Ureter (tissue), 1 donor: ENCODE measurements at regions not wholly inside any gene's neighbourhood (a gene's known extent, or its start where the extent isn't known, plus 50 kb on each side); places are given as distances from the start of the nearest gene placed in this dataset.

Source experiments
- DNase-seq: peaks from one replicate; pipeline ENCODE4 v3.0.0-alpha.2; 2020; ENCODE audit warnings: low spot score
- donor health status: DM: yes; HTN: yes; CAD: no.

DNA sequence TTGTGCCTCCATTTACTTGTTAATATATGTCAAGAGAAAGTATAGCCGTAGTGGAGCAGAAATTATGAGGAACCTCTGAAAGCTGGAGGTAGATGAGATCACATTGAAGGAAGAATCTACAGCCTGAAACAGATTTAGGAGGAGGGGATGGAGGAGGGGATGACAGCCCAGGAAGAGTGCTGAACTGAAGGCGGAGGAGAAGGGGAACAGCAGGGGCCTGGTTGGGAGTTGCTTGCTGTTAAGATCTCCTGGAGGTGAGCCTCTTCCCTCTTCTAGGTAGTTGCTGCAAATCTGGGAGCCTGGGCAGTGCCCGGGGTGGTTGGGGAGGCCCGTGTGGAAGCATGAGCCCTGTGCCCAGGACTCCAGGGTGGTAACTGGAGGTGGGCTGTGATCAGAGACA, 111.8 kb upstream of the SEMA6A start:
- no peak for DNase-seq

- DNase-seq: no peak
These were observed 111.3 kb upstream of the SEMA6A start for GRCh38 chr5:116685931-116686330.

DNA sequence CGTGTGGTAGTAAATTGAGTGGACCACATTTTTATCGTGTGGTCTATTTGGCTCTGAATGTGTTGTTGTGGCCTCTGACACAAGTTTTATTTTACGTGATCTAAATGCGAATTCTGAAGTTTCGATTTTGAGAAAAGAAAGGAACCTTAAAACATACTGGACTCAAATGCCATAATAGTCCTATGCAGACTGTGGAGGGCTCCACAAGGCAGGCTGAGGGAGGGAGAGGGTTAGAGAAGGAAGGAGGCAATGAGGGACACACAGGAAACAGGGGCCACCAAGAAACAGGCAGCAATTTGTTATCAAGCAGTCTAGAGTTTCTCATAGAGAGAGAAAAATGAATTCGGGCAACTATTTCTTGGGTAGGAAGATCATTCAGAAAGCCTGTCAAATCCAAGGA, 110.4 kb upstream of the SEMA6A start:
- no peak for DNase-seq

DNA sequence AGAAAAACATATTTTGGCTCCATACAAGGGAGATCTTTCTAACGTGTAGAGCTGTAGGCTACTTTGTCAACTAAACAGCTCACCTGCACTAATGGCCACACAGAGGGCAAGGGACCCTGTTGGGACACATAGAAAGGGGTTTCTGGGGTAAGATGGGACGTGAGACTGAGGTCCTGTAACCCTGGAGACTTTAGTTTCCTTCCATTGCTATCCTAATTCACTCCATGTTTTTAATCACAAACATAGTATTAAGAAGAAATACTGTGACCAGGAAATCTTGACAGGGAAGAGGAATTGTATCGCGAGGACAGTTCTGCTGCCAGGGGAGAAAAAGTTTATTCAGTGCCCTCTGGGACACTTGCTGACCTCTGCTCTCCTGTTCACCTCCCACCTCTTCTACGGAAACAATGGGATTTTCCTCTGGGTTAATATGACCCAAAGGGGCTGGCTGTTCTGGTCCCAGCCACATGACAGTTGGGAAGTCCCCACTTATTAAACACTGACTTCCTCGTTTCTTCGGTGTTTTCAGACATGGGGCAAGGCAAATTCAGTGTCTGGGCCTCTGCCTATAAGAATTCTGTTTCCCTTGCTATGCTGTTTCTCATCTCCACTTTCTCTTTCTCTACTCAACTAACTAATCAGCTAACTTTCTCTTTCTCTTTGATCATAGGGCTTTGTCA, 106.9 kb upstream of the SEMA6A start:
- DNase-seq: no peak

DNA sequence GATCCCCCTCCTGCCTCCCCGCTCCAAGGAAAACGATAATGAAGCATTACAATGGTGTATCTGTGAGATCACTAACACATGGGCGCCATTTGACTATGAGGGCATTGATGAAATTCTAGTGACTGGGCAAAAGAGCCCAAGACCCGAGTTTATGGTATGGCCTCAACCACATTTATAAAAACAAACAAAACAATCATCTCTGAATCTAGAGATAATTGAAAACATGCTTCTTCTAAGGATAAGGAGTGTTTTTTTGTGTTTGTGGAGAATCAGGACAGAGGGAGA, 100.9 kb upstream of the SEMA6A start:
- DNase-seq: no peak

- DNase-seq: no peak
These were observed 100.4 kb upstream of the SEMA6A start for GRCh38 chr5:116674881-116675625.

DNA sequence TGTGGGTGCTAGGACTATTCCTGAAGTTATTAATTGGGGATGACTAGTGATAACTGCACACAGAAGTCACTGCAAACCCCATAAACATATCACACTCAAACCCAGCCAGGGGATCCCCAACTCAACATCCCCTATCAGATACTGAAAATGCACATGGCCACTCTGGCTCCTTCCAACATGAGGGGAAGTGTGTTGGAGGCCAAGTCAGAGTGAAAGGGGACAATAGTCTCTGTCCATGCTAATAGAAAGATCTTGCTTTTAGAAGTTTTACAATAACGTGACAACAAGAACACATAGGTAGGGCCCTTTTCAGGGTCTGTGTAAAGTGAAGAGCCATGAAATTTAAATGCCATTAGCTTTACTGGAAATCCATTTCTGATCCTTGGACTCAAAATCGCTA, 98.8 kb upstream of the SEMA6A start:
- DNase-seq: no peak

DNA sequence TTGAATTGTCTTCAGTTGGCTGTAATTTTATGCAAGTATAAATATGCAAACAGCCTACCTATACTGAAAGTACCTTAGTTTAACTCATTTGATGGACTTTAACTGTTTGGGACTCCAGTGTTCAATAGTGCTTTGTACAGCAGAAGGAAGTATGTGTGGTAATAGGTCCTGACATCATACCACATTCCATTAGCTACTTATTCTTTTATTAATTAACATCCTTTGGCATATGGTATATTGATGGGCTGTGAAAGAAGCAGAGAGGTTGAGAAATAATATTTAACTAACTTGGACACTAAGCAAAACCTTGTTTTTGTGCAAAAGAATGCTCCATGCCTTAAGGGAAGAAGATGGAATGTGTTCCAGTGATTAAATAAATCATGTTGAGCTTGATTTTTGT, 97.6 kb upstream of the SEMA6A start:
- no peak for DNase-seq

DNA sequence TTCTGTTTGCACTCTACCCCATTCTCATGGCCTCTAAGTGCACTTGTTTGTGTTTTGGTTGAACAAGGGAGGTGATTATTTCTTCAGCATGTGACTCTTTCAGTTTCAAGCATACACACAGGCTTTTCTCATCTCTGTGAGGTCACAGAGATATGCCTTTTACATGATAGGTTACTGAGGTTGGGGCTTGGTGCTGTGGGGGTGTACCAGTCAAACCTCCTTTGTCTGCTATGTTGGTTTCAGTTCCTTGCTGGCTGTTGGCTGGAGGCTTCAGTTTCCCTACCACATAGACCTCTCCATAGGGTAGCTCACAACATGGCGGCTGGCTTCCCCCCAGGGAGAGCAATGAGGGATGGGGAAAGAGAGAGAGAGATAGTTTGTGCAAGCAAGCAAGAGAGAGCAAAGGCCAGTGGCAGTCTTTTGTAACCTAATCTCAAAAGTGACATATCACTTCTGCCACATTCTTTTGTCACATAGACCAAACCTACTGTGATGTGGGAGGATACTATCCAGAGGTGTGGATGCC, 96.7 kb upstream of the SEMA6A start:
- no peak for DNase-seq

DNA sequence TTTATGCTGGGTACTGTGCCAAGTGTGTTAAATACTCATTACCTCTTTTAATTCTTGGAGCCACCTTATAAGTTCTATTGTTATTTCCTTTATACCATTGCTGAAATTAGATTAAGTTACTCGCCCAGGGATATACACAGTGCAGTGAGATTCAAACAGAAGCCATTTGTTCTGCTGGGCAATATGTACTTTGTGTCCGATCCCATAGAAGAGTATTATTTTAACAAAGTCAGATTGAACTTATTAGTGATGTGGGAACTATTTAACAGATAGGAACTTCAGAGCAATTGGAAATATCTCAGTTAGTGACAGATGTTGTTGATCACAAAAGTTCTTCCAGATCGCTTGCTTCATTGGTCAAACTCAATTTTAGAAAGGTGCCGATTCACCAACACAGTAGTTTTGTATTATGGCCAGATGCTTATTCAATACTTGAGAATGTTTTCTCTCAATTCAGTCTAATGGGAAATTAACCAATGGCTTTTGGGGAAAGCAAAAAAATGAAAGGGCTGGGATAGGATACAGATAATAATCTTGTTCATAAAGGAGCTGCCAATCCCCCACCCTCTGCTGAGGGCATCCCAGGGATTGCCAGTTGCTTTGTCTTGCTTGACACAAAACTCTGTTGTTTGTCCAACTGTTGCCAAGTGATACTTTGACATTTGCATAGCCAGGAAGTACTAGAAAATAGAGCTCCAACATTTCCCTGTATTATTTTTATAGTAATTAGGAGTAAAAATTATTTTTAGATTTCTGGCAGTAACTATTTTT, 94.8 kb upstream of the SEMA6A start:
- no peak for DNase-seq

DNA sequence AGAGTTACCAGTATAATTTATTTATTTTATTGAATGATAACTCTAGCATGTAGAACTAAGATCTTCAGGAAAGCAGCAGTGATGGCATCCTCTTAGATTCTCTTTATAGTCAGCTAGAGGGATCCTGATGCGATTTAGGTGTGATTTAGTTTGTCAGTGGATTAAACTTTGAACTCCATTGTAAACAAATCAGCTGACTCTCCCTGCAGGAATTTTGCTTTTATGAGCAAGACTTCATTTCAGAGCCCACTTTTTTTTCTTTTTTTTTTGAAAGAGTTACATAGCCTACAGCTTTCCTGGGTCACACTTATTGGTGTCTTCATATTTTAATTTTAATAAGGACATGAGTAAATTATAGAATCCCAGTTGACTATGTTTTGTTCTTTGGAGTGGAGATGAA, 93.8 kb upstream of the SEMA6A start:
- DNase-seq: no peak

DNA sequence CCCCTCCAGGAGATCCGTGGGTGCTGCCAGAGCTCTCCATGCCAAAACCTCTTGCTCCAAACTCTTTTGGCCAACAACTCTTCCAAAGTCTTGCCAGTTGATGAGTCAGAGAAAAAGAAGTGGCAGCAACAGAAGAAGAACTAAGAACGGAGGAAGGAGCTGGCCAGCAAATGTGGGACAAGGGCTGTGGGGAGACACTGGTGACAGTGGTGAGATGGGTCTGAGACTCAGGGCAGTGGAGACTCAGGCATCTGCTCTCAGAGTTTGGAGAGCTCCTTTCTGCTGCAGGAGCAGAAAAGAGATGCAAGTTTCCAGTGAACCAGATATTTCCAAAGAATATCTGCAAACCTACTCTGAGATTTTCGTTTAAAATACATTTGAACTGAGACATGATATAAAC, 92.3 kb upstream of the SEMA6A start:
- no peak for DNase-seq

GRCh38 chr5:116664988-116665387, 90.4 kb upstream of the SEMA6A start:
- DNase-seq: no peak

DNA sequence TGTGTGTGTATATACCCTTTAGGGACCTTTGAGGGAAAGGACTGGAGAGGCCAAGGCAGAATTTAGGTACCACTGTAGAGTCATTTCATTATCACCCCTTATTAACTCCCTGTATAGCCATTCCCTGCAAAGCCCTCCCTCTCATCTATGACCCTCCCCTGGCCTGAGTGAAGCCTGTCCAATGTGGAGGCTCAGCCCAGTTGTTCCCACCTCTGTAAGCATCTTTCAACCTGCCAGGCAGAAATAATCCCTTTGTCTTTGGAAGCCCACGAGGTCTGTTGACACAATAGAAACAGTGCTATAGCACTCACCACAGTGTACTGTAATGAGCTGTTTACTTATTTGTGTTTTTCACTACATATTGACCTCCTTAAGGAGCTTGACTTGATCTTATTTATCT, 88.5 kb upstream of the SEMA6A start:
- DNase-seq: no peak

GRCh38 chr5:116661419-116661818, 86.8 kb upstream of the SEMA6A start:
- no peak for DNase-seq

DNA sequence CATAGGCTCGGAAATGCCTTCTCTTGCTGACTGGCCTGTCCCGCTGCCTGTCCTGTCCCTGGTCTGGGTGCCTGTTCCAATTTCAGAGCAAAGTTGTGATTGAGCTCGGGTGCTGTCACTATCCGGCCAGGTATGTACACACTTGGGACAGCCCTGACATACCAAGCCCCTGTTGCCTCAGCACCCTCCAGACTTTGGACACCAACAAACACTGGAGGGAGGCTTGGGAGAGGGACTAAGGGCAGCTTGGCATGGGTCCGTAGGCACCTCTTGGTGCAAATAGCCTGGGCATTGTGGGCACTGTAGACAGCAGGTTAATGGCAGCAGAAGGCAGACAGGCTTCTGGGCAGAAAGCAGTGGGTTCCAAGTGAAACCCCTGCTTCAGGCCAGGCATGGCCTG, 86.3 kb upstream of the SEMA6A start:
- no peak for DNase-seq

DNA sequence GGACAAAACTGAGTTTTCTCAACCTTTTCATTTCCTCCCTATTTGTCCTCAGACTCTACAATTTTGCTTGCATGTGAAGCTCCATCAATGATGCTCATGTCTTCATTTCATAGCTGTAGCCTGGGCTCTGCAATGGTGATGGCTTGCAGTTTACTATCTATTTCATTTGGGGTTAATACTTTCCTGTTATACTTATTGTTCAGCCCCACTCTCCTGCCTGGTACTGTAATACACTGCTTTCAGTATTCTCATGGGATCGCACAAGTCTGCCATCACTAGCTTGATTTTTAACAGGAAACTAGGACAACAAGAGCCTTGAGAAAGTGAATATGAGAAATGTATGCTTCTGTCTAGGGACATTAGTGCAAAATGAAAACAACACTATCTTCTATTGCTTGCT, 84.2 kb upstream of the SEMA6A start:
- no peak for DNase-seq

DNA sequence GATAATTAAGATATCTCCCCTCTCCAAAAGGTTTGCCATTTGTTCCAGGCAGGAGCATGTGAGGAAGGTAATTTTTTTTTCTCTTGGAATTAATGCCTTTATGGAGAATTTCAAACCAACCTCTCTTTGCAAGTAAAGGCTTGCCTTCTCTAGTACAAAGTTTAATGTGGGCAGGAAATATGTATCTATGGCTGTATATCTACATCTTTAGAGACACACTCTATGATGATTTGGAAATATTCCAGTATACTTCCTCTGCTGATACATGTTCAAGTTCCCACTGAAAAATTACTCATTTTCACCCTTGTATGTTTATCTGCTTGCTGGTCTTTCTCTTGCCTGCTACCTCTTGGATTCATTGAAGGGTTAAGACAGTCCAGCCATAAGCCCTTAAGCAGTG, 83.5 kb upstream of the SEMA6A start:
- DNase-seq: no peak

DNA sequence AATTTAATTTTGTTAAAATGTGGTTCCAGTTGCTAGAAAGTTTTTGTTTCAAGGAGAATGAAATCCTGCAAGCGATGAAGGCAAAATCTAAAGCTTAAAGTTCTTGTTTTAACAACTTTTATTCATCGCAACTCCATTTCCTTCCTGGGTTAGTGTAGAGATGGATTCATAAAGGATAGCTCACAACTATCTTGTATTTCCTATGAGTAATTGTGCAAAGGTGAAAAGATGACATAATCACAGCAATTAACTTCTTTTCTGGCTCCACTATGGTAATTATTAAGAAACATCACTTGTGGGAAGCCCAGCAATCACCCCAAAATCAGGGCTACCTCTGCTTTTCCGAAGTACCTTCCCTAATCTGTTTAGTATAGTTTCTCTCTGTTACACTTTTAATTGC, 80.8 kb upstream of the SEMA6A start:
- no peak for DNase-seq

GRCh38 chr5:116654925-116655324, 80.3 kb upstream of the SEMA6A start:
- no peak for DNase-seq

DNA sequence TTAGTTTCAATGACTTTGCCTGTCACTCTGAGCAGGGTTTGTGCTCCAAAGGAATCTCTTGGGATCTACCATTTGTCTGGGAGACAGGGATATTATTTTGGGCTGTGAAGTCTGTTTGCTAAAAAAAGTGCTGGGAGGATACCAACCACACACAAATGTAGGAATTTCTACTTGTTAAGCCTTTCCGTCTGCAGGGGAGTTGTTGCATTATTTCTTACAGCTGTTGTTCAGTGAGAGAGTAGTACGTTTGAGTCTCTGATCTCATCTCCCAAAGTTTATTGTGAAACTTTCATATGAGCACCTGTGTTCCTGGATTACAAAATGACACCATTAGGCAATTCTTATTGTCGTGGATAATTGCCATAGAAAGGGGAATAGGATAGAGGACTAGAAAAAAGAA, 78.3 kb upstream of the SEMA6A start:
- DNase-seq: no peak

DNA sequence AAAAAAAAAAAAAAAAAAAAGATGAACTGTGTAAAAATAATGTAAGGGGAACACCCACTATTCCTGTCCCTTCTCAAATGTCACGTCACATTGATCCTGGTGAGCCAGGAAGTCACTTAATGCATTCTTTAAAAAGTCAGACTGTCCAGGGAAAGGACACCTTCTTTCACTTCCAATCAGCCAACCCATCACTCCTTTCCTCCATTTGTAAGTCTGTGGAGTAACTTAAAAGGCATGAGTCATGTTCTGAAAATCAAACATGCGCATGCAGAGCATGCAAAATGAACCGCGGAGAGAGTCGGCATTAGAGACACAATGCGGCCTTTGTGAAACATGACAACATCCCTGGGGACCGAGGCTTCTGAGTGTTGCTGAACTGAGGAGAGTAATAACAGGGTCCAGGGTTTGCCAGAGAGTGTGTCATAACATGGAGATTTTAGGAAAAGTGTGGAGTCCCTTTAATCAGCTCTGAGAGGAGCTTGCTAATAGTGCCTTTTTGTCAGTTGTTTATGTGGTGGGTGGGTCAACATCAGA, 77.6 kb upstream of the SEMA6A start:
- DNase-seq: peak; percentile 47

- DNase-seq: no peak
These were observed 77.0 kb upstream of the SEMA6A start for GRCh38 chr5:116651653-116652052.
